ENCODE measurements at regions not wholly inside any gene's neighbourhood (a gene's known extent, or its start where the extent isn't known, plus 50 kb on each side); places are given as distances from the start of the nearest gene placed in this dataset.

DNA sequence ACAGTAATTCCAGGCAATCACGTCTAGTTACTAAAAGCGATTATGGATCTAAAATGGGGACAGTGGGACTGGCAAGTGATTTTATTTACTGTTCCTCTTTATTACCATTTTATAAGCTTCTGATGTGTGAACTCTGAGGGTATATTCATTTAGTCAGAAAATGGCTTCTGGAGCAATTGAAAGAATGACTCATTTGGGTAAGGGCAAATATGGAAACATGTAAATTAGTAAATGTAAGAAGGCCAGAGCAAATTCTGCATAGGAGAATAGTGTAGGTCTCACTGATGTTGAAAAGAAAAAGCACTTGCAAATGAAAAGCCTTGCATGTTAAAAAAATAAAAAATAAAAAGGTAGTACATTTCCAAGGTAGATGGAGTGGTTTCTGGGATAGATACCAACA lies 262.2 kb downstream of the KLF5 start:
- H3K27ac Mint-ChIP-seq: no peak overlapping the region
- no peaks in the 10 kb centered on the region for H3K27me3 Mint-ChIP-seq
- intact Hi-C loops (cut with micrococcal nuclease): no loop called here
- CTCF ChIA-PET: no interaction called here
- no peaks in the 10 kb centered on the region for H3K4me1 Mint-ChIP-seq
- H3K4me3 Mint-ChIP-seq: no peak overlapping the region
- POLR2A ChIA-PET: no interaction called here
- TF ChIP-seq, protein P1, sequence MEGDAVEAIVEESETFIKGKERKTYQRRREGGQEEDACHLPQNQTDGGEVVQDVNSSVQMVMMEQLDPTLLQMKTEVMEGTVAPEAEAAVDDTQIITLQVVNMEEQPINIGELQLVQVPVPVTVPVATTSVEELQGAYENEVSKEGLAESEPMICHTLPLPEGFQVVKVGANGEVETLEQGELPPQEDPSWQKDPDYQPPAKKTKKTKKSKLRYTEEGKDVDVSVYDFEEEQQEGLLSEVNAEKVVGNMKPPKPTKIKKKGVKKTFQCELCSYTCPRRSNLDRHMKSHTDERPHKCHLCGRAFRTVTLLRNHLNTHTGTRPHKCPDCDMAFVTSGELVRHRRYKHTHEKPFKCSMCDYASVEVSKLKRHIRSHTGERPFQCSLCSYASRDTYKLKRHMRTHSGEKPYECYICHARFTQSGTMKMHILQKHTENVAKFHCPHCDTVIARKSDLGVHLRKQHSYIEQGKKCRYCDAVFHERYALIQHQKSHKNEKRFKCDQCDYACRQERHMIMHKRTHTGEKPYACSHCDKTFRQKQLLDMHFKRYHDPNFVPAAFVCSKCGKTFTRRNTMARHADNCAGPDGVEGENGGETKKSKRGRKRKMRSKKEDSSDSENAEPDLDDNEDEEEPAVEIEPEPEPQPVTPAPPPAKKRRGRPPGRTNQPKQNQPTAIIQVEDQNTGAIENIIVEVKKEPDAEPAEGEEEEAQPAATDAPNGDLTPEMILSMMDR (IDR thresholded peaks at IDR 0.05): no peak
- DNase-seq: no peak
- no peak for ATAC-seq (ENCODE audit: low read depth)
- H3K36me3 Mint-ChIP-seq (ENCODE audit: low read depth): no peaks in the 10 kb centered on the region
- no peaks in the 10 kb centered on the region for H3K9me3 Mint-ChIP-seq

DNA sequence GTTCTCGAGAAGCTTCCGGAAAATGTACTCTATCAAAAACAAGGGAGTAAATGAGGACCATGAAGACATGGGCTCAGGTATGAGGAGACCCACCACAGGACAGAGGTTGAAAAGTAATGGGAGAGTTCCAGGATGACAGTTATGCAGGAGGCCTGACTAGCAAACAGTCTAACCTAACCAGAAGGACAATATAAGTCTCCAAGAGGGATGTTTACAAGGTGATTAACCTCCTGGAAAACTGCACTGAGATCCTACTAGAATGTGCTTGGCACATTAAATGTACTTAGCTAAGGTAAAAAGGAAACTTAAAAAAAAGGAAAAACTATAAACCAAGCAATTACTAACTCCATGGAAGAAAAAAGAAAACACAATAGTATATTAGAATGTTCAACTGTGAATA lies 258.3 kb downstream of the KLF5 start:
- H3K4me3 Mint-ChIP-seq: no peak overlapping the region
- no peaks in the 10 kb centered on the region for H3K36me3 Mint-ChIP-seq (ENCODE audit: low read depth)
- DNase-seq (no peak), ATAC-seq (ENCODE audit: low read depth) (no peak)
- H3K4me1 Mint-ChIP-seq: no peaks in the 10 kb centered on the region
- ChIA-PET CTCF (no interaction called here), POLR2A (no interaction called here)
- H3K9me3 Mint-ChIP-seq: peaks cover 17% of the 10 kb centered on the region
- TF ChIP-seq, protein P1 (IDR thresholded peaks at IDR 0.05): no peak
- H3K27me3 Mint-ChIP-seq: no peaks in the 10 kb centered on the region
- no peak overlapping the region for H3K27ac Mint-ChIP-seq
- intact Hi-C loops (cut with micrococcal nuclease): no loop called here

DNA sequence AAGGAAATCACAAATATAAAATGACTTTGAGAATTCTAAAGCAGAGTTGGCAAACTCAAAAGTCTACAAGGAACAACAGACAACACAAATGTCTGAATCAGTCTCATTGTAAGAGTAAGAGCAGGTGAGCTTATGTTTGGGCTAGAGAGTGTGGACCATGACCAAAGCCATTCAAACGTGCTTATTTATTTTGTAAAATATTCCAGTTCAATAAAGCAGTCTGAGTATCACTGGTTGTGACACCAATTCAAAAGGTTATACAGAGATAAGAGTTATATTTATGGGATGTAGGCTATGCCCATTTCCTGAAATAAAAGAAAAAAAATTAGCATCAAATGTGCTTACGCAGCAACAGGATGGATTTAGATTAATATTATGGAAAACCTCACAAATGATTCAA lies 251.6 kb downstream of the KLF5 start:
- ChIA-PET CTCF (no interaction called here), POLR2A (no interaction called here)
- H3K27ac Mint-ChIP-seq: no peak overlapping the region
- H3K27me3 Mint-ChIP-seq: no peaks in the 10 kb centered on the region
- H3K4me3 Mint-ChIP-seq: no peak overlapping the region
- intact Hi-C loops (cut with micrococcal nuclease): no loop called here
- no peaks in the 10 kb centered on the region for H3K4me1 Mint-ChIP-seq
- peaks cover 16% of the 10 kb centered on the region for H3K9me3 Mint-ChIP-seq
- no peak for ATAC-seq (ENCODE audit: low read depth)
- H3K36me3 Mint-ChIP-seq (ENCODE audit: low read depth): no peaks in the 10 kb centered on the region
- DNase-seq: no peak
- TF ChIP-seq, protein P1 (IDR thresholded peaks at IDR 0.05): no peak

DNA sequence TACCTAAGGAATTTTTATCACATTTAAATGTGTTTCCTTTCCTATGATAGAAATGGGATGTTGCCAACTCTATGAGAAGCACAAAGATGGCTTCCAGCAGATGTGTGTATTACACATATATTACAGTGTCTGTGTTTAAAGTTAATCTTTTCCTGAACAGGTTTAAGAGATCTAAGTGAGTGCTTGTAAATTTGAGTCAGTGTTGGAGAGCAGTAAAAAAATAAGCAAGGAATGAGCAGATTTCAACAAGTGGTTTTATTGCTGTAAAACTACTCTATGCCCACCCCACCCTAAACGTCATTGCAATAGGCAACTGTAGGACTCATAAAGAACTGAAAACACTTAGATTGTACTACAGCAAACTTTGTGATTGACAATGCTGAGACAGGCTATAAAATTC lies 248.7 kb downstream of the KLF5 start:
- Mint-ChIP-seq H3K9me3 (no peaks in the 10 kb centered on the region), H3K36me3 (ENCODE audit: low read depth) (no peaks in the 10 kb centered on the region), H3K4me1 (no peaks in the 10 kb centered on the region), H3K4me3 (no peak overlapping the region), H3K27me3 (no peaks in the 10 kb centered on the region), H3K27ac (no peak overlapping the region)
- POLR2A ChIA-PET: no interaction called here
- CTCF ChIA-PET: no interaction called here
- DNase-seq: no peak
- ATAC-seq (ENCODE audit: low read depth): no peak
- intact Hi-C loops (cut with micrococcal nuclease): no loop called here
- TF ChIP-seq, protein P1 (IDR thresholded peaks at IDR 0.05): no peak

DNA sequence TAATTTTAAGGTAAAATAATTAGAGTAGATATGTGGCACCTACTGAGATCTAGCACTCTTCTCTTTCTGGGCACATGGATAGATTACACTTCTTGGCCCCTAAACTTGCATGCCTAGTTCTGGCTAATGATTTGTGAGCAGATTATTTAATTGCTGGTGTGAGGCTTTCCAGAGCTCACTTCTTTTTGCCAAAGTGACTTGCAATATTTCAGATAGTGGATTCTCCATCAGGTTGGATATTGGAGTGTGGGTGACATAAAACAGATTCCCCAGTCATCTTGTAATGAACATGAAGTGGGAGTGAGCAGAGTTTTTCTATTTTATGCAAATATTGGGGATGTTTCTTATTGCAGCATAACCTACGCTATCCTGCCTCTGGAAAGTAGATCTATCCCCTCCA lies 247.9 kb downstream of the KLF5 start:
- Mint-ChIP-seq H3K36me3 (ENCODE audit: low read depth) (no peaks in the 10 kb centered on the region), H3K4me3 (no peak overlapping the region)
- intact Hi-C loops (cut with micrococcal nuclease): no loop called here

More for the DNA sequence above, 247.9 kb downstream of the KLF5 start:
- ChIA-PET POLR2A (no interaction called here), CTCF (no interaction called here)
- H3K27ac Mint-ChIP-seq: no peak overlapping the region
- no peaks in the 10 kb centered on the region for H3K4me1 Mint-ChIP-seq
- no peaks in the 10 kb centered on the region for H3K27me3 Mint-ChIP-seq
- TF ChIP-seq, protein P1 (IDR thresholded peaks at IDR 0.05): no peak
- DNase-seq (no peak), ATAC-seq (ENCODE audit: low read depth) (no peak)
- H3K9me3 Mint-ChIP-seq: no peaks in the 10 kb centered on the region

Data from activated B cell treated with CpG ODN at 0.5 μM for 24 hours (primary cell).